A673 (cell line): ENCODE measurements at regions not wholly inside any gene's neighbourhood (a gene's known extent, or its start where the extent isn't known, plus 50 kb on each side); places are given as distances from the start of the nearest gene placed in this dataset.

ENCODE experiments used
- EZH2 ChIP-seq: fragments of 200-600 bp; sonication (generic); IDR thresholded peaks from 2 replicates; pipeline ENCODE4 v1.6.1; 2017; ENCODE audit warnings: borderline replicate concordance, low read depth, mild to moderate bottlenecking, mixed read lengths, antibody characterized with exemption, low read length; ENCODE audit not compliant: poor library complexity, severe bottlenecking
- TF ChIP-seq, protein P1 (sequence below): fragments of 300-800, 200-600 bp; sonication (generic); conservative IDR thresholded peaks from 2 replicates; pipeline ENCODE4 v1.5.1; 2017; ENCODE audit warnings: low read depth, mild to moderate bottlenecking, antibody characterized with exemption, low read length, moderate library complexity, mixed read lengths

DNA sequence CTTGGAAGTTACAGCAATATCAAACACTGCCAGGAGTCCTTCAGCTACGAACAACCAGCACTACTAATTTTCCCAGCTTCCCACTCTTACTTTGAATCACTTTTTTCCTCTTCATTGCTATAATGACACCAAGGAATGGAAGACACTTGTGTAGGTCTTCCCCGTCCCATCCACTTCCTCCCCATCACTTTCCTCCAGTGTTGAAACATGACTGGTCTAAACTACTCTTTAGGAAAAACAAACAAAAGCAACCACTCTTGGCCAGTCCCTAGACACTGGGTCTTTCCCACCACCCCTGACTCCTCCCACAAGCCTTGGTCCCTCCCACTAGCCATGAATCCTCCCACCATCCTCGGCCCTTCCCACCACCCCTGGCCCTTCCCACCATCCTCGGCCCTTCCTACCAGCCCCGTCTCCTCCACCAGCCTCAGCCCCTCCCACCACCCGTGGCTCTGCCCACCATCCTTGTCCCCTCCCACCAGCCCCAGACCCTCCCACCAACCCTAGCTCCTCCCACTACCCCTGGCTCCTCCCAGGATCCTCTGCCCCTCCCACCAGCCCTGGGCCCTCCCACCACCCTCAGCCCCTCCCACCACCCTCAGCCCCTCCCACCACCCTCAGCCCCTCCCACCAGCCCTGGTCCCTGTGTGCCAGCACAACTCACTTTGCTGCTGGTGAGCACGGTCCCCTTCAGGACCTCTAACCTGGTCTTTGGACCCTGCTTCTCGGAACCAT lies 68.5 kb downstream of the CXCL12 start:
- TF ChIP-seq, protein P1, sequence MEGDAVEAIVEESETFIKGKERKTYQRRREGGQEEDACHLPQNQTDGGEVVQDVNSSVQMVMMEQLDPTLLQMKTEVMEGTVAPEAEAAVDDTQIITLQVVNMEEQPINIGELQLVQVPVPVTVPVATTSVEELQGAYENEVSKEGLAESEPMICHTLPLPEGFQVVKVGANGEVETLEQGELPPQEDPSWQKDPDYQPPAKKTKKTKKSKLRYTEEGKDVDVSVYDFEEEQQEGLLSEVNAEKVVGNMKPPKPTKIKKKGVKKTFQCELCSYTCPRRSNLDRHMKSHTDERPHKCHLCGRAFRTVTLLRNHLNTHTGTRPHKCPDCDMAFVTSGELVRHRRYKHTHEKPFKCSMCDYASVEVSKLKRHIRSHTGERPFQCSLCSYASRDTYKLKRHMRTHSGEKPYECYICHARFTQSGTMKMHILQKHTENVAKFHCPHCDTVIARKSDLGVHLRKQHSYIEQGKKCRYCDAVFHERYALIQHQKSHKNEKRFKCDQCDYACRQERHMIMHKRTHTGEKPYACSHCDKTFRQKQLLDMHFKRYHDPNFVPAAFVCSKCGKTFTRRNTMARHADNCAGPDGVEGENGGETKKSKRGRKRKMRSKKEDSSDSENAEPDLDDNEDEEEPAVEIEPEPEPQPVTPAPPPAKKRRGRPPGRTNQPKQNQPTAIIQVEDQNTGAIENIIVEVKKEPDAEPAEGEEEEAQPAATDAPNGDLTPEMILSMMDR: no peak
- no peak for TF ChIP-seq EZH2
